NB4 (cell line): ENCODE measurements at regions not wholly inside any gene's neighbourhood (a gene's known extent, or its start where the extent isn't known, plus 50 kb on each side); places are given as distances from the start of the nearest gene placed in this dataset.

ENCODE experiments used
- DNase-seq: peaks from one replicate; pipeline ENCODE4 v3.0.0; 2010; ENCODE audit warnings: low read depth
- H3K4me3 ChIP-seq: one replicate; pipeline ENCODE4 v1.5.1; 2011; ENCODE audit warnings: mild to moderate bottlenecking, low read depth, low read length, moderate library complexity
- CTCF ChIP-seq: IDR thresholded peaks from one replicate; pipeline ENCODE4 v1.5.1; 2012; ENCODE audit warnings: low read depth, low read length
- MAX ChIP-seq: IDR thresholded peaks from 2 replicates; pipeline ENCODE4 v1.6.1; 2011; ENCODE audit warnings: low read depth, low read length
- MYC ChIP-seq: IDR thresholded peaks from 2 replicates; pipeline ENCODE4 v1.6.1; 2011; ENCODE audit warnings: low read depth, low read length
- POLR2A ChIP-seq: IDR thresholded peaks from 2 replicates; pipeline ENCODE4 v1.6.1; 2011; ENCODE audit warnings: mild to moderate bottlenecking; ENCODE audit not compliant: insufficient read length; ENCODE audit errors: extremely low read depth

- H3K4me3 ChIP-seq, result no peak overlapping the region
- DNase-seq, result no peak
- TF ChIP-seq MAX, result no peak
- no peak for TF ChIP-seq POLR2A
- no peak for TF ChIP-seq MYC
- TF ChIP-seq CTCF, result no peak
Measured at GRCh38 chr14:22233377-22233776, 355.6 kb downstream of the DAD1 start.

GRCh38 chr14:22232933-22233332, 356.1 kb downstream of the DAD1 start:
- no peak for TF ChIP-seq MYC
- no peak for TF ChIP-seq POLR2A
- TF ChIP-seq CTCF, result no peak
- TF ChIP-seq MAX, result no peak
- DNase-seq, result no peak
- H3K4me3 ChIP-seq, result no peak overlapping the region

GRCh38 chr14:22232486-22232885, 356.5 kb downstream of the DAD1 start:
- TF ChIP-seq POLR2A (no peak), CTCF (no peak), MYC (no peak), MAX (no peak)
- DNase-seq, result no peak
- no peak overlapping the region for H3K4me3 ChIP-seq

- no peak overlapping the region for H3K4me3 ChIP-seq
- DNase-seq, result peak; percentile 20
- no peak for TF ChIP-seq CTCF
- TF ChIP-seq POLR2A, result no peak
- no peak for TF ChIP-seq MYC
- no peak for TF ChIP-seq MAX
Measured at GRCh38 chr14:22231018-22231417, 358.0 kb downstream of the DAD1 start.

- no peak for TF ChIP-seq CTCF
- no peak for TF ChIP-seq POLR2A
- TF ChIP-seq MYC, result no peak
- no peak overlapping the region for H3K4me3 ChIP-seq
- DNase-seq, result no peak
Measured at GRCh38 chr14:22230517-22230916, 358.5 kb downstream of the DAD1 start.

GRCh38 chr14:22227084-22227483, 361.9 kb downstream of the DAD1 start:
- DNase-seq, result no peak
- no peak overlapping the region for H3K4me3 ChIP-seq
- TF ChIP-seq CTCF (no peak), MAX (no peak), POLR2A (no peak), MYC (no peak)
